GM18498 (cell line): ENCODE measurements at regions not wholly inside any gene's neighbourhood (a gene's known extent, or its start where the extent isn't known, plus 50 kb on each side); places are given as distances from the start of the nearest gene placed in this dataset.
"Not testable (repeated sequence)": the region's sequence is repeated elsewhere in the genome, so short reads cannot be mapped to it uniquely, and the experiment has no call there.

Experiments used
- ATAC-seq: cut with Tn5 transposase; IDR thresholded peaks from one replicate; pipeline ENCODE4 v1.9.1; 2021; ENCODE audit warnings: mild to moderate bottlenecking, moderate library complexity; ENCODE audit not compliant: unreplicated experiment

DNA sequence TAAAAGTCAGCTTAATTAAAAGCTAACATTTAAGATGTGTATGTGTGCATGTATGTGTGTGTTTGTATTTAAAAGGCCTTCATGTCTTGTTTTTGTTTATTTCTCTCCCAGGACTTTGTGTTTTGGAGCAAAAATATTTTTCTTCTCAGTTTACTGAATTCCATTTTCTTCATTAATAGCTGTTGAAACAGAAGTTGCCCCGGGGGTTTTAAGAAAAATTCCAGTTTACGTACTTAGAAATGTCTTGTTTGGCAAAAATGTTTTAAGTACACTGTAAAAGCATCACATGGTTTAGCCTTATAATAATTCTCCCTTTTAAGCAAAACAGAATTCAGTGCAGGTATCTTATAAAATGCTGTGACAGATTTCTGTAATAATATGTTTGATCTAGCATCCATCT is 1233.0 kb upstream of the NRXN1 start:
- ATAC-seq, result no peak

DNA sequence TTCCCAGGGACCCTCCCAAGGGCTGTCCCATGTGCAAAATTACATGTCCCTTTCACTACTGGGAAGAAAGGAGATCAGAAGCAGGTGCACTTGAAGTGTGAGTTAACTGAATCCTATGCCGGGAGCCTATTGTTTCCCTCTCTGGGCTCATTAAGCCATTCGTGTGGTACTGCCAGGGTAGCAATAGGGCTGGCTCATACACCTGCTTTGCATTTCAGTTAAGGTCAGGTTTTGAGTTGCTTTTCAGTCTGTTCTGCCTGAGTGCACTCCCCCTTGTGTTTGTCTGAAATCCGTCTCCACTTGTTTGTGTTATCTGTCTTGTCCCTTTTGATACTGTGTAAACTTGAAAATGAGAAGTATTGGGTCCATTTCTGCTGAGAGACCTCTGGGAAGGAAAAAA is 1232.6 kb upstream of the NRXN1 start:
- no peak for ATAC-seq

DNA sequence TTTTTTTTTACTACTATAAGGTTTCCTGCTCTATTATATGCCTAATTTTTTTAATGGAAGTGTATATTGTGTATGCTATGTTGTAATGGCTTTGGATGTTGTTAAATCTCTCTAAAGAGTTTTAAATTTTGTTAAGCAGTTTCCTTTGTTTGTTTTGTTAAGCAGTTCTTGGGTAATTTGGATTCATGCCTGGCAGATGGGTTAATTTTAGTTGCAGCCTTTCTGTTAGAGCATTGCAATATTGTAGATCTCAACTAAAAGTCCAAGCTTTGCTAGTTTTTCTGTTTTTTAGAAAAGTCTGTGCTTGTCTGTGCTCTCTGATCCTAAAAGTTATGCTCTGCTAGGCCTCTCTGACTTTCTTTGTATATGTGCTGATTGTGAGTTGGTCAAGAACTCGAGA is 1229.0 kb upstream of the NRXN1 start:
- no peak for ATAC-seq

DNA sequence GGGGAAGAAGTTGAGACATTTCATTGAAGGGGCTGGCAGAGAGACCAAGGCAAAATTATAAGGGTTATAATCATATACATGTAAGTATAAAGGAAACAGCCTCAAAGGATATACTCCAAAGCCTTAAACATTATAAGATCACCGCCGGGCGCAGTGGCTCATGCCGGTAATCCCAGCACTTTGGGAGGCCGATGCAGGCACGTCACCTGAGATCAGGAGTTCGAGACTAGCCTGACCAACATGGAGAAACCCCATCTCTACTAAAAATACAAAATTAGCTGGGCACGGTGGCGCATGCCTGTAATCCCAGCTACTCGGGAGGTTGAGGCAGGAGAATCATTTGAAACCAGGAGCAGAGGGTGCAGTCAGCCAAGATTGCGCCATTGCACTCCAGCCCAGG is 1227.0 kb upstream of the NRXN1 start:
- not testable (repeated sequence) for ATAC-seq

DNA sequence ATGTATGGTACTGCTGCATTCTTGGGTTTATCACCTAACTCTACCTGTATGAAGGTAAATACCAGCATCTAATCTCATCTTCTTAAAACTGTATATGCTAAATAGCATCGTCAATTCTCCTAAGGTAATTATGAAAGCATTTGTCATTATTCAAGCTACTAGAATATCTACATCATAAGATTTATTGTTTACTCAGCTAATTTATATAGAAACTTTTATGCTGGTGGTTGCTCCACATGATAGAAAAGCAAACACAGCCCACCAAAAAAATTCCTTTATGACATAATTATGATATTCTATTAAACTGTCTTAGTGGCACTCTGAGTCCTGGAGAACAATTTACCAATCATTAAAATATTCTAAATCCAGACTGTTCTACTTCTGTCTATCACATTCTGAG is 1226.1 kb upstream of the NRXN1 start:
- no peak for ATAC-seq

DNA sequence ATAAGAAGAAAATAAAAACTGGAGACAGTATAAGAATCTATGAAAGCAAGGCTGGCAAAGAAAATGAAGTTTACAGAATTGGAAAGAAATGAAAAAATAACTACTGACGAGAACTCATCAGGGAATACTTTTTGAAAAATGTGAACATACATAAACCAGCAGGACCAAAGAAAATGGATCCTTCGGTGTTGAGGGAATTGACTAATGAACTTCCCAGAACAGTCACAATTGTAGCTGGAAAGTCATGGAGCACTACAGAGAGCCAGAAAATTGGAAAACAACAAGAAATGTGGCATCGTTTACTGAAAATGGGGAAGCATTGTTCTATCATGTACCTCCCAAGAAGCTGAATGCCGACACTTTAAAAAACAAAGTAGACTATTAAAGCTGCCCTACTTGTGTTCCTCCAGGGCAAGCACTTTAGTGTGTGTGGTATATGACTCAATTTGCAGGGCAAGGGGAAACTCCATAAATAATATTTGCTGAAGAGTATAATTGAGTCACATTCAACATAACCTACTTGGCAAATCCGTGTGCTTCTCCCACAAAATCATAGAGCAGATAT is 1221.6 kb upstream of the NRXN1 start:
- no peak for ATAC-seq

DNA sequence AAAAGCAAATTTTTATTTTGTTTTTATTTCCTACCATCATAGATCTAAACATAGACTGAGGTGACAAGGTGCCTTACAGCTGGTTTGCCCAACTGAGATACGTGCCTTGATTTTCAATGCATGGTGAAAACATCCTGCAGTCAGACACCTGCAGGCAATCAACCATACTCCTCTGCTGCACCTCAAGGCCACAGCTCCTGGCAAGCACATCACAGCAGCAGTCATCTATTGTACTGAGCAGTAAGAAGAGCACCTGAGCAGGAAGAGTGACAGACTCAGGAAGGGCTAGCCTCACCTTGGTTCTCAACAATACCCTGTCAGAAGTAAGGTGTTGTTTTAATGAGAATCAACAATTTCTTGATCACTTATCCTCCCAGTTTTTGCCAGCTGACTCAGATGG is 1206.8 kb upstream of the NRXN1 start:
- no peak for ATAC-seq

DNA sequence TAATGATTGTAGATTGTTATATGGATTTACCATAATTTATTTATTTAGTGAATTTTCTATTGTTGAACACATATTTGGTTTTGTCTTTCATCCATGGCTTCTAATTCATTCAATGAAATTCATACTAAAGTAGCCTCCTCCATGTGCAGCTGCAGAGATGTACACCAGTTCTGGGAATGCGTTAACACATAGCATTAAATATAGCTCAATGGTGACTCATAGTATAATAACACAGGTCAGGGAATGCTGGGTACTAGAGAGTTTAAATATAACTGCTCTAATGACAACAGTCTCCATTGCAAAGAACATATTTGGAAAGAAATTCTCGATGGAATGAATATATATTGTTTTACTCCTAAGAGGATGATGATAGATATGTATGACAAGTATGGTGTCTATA is 1190.2 kb upstream of the NRXN1 start:
- ATAC-seq, result no peak

DNA sequence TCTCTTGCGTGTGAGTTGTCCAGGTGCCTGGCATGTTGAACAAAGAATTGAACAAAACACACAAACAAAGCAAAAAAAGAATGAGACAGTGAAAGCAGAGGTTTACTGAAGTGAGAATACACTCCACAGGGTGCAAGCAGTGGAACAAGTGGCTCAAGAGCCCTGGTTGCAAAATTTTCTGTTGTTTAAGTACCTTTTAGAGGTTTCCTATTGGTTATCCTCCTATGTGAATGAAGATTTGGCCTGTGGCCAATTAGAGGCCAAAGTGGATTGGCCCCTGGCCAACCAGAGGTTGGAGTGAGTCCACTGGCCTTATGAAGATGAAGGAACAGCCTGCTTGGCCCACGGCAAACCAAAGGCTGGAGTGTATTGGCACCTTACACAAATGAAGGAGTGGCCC is 1188.5 kb upstream of the NRXN1 start:
- no peak for ATAC-seq

DNA sequence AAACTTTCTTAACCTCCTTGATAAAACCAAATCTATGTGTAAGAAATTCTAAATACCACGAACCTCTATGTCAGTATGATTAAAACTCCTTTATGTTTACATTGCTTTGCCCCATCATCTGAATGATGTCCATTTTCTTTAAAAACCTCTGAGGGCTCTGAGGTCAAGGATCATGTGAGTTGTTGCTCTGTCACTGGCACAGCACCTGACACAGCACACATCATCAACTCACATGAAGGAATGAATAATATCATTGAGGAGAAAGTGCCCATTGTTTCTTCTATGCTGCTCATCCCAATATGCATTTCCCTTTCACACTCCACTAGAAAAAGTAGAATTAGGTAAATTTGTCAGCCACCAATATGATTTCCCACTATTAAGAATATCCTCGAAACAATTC is 1178.7 kb upstream of the NRXN1 start:
- ATAC-seq, result no peak

DNA sequence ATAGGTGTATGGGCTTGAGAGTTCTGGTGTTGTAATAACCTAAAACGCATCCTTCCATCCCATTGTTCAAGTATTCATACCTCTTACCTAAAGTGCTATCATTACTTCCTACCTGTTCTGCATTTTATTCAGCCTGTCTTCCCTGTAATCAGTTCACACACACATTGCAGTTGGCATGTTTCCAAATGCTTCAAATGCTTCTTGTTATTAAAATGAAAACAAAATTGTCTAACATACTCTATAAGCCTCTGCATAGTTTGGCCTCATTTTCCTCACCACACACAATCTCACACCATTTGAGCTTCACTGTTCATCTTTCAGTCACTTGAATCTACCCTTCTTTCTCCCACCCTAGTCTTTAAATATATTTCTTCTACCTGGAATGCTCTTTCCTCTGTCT is 1178.2 kb upstream of the NRXN1 start:
- ATAC-seq, result no peak

DNA sequence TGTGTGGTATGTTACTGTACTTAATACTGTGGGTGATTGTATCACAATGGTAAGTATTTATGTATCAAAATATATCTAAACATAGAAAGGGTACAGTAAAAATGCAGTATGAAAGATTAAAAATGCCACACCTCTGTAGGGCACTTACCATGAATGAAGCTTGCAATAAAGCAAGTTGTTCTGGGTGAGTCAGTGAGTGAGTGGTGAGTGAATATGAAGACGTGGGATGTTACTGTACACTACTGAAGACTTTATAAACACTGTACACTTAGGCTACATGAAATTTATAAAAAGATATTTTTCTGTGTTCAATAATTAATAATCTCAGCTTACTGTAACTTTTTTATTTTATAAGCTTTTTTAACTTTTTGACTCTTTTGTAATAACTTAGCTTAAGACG is 1162.4 kb upstream of the NRXN1 start:
- ATAC-seq, result no peak

DNA sequence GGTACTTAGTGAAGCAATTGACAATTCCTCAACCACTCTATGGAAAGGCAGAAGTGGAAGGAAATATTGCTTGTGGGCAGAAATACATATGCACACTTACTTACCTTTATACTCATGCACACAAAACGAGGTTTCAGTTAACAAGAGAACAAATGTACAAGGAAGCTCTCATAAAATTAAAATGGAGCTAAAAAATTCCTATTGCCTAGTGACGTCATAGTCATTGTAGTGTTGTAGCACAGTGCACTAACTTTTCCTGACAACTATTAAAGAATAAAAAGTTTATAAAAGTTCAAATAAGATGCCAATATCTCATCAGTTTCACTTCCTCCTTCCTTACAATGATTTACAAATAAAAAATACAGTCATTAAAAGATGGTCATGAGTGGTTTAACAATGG is 1161.9 kb upstream of the NRXN1 start:
- no peak for ATAC-seq

DNA sequence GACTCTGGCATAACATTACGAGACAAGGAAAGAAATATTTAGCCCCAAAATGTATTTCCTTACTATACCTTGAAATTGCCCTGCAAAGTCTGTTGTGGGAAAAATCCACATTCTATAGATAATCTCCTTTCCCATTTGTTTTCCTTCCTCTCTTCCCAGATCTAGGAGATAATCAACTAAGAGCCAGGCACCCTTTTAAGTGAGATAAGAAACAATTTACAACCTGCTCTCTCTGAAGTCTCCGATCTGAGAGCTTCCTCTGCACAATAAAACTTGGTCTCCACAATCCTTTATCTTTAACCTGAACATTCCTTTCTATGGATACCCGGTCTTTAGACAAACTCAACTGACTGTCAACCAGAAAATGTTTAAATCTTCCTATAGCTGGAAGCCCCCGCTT is 1160.7 kb upstream of the NRXN1 start:
- no peak for ATAC-seq

DNA sequence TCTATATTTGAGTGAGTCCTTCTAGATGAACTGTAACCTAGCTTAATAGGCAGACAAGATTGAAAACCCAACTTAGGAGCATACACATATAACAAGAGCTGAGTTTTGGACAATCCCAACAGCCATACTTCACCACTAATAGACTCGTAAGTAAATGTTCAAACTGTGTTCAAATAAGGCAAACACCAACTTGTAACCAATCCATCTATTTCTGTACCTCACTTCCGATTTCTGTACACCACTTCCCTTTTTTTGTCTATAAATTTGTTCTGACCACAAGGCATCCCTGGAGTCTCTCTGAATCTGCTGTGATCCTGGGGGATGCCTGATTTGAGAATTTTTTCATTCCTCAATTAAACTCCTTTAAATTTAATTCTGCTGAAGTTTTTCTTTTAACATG is 1149.1 kb upstream of the NRXN1 start:
- no peak for ATAC-seq

DNA sequence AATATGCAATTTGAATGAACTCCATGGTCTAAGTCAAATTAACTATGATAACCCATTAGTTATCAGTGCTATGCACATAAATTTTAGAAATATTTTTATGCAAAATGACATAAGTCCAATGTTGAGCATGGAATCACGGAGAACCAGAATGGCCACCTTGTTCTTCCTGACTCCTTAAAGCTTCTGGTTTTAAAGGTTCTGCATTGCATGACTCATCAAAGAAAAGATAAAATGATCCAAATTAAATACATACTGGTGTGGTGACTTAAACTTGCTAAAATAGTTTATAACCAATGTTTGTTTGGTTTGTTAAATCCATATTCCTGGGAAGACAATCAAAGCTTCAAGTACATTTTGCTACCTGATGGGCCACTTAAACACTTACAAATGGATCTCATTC is 1146.9 kb upstream of the NRXN1 start:
- no peak for ATAC-seq

DNA sequence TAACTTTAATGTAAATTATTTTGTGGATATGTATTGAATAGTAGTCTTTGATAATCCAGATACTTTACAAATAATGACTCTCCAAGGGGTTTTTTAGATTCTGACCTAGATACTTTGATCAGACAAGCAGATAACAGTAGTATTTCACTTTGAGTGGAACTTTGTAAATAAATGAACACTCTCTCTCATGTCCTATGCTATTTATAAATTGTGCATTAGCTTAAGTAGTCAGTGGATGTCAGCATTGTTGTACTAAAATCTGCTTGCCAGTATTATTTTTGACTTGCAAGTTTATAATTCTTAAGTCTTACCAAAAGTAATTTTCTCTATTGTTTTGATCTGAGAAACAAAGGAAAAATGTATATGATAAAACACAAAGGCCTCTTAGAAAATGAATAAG is 1113.1 kb upstream of the NRXN1 start:
- ATAC-seq, result no peak

DNA sequence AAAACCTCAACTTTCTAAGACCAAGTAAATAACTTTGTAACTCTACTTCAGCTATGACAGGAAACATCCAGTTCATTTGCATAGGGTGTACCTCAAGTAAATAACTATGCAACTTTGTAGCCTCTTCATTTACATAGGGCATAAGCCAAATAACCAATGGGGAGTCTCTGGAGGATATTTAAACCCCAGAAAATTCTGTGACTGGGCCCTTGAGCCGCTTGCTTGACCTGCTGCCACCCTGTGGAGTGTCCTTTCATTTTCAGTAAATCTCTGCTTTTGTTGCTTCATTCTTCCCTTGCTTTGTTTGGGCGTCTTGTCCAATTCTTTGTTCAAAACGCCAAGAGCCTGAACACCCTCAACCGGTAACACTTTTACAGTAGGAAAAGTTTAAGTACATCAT is 1112.7 kb upstream of the NRXN1 start:
- no peak for ATAC-seq

DNA sequence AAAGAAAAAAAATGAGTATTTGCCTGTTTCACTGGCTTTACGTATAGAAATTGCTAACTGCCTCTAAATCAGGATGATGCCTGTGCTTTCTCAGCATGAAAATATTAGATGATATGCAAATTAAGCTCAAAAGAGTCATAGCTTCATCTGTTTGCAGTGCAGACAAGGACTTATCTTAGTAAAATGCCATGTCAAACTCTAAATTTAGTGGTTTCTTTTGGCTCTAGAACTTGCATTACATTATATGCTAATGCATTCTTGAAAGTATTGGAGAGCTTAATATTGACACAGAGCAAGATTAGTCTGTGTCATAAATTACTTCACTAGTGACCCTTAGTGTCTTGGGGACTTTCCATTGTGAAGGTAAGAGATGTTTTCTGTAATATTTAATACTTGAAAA is 1109.1 kb upstream of the NRXN1 start:
- ATAC-seq, result no peak

DNA sequence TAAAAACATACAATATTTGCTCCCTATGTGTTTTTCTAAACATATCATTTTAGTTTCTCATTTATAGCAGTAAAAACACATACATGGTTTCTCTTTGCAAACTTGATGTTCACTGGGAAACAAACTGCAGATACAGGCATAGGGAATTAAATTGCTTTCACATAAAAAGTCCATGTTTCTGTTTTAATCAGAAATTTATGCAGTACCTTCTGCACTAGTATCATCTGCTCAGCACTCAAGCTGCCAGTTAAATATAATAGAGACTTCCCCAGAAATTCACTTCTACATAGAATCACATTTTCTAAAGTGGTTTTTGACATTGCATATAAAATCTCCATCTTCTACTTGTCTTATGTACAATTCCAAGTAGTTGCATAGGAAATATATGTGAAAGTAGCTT is 1107.3 kb upstream of the NRXN1 start:
- ATAC-seq, result no peak

DNA sequence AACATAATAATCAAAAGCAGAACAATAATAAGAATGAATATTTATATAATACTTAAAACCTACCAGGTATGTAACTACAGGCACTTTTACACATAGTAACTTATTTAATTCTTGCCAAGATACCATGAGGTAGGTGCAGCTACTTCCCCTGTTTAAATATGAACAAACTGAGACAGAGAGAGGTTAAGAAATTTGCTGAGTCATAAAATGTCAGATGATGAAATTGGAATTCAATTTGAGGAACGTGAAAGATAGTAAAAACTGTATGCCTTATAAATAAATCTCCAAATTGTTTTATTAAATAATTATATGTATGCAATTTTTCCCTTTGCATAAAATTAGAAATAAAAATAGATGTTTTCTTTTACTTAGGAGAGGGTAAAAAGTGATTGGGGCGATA is 1103.3 kb upstream of the NRXN1 start:
- no peak for ATAC-seq

DNA sequence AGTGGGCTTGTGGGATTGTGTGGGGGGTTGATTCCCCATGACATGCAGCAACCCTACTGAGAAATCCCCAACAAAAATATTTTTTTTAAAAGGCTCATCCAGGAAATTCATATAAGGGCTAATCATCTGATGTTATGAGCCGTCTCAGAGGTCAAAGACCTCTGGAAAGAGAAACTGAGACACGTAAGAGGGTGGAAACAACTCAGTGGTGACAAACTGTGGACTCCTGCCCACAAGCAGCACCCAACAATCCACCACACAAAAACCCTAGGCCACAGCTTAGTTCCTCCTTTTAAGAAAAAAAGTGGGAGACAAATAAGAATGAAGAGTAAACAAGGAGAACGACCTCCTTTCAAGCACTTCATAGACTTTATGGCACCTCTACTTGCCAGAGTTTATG is 1096.1 kb upstream of the NRXN1 start:
- ATAC-seq, result no peak

DNA sequence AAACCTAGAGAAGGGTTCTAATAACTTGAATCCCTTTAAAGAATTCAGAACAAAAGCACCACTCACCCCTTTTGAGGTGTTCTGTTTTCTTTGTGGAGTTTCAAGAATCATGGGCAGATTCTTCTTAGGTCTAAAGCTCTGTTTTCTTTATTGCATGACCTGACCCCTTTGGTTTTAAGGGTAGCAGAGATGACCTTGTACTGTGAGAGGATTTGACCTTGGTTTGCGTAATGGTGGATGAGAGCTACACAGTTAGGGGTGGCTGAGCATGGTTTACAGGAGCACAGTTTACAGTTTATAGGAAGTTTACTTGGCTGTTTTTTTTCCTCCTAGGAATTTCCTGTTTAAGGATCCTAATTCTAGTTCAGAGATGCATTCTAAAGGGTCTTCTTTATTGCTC is 1095.6 kb upstream of the NRXN1 start:
- no peak for ATAC-seq

DNA sequence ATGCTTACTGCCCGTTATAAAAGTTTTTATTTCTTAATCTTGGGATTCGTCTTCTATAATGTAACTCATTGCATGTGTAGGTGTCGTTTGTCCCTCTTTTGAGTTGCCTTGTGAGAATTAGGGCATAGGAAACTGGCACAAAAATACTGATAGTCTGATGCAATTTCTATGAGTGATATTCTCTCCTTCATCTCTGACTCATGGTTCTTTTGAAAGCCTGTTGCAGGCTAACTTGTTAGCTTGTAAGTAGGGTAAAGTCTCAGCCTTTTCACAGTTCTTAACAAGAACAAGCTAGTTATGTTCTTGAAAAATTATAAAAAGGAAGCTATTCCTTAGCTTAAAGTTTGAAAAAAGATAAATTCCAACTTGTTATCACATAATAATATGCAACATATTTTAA is 1085.4 kb upstream of the NRXN1 start:
- ATAC-seq, result no peak
